GM23338 (cell line): ENCODE measurements at regions not wholly inside any gene's neighbourhood (a gene's known extent, or its start where the extent isn't known, plus 50 kb on each side); places are given as distances from the start of the nearest gene placed in this dataset.

Experiments used
- ATAC-seq: fragments of 200-7000 bp; cut with Tn5 transposase; 3 replicates; pipeline ENCODE4 v1.9.1; 2020
- DNase-seq: peaks from one replicate; pipeline ENCODE4 v3.0.0-alpha.2; 2015; ENCODE audit warnings: low spot score
- H2AFZ ChIP-seq: fragments of 200-600 bp; sonication (generic); 2 replicates; pipeline ENCODE4 v1.8.0; 2016; ENCODE audit warnings: antibody characterized with exemption, mild to moderate bottlenecking, moderate library complexity
- H3F3A ChIP-seq: fragments of 200-600 bp; sonication (generic); replicated peaks from 2 replicates; pipeline ENCODE4 v1.8.0; 2017; ENCODE audit warnings: antibody characterized with exemption, mixed run types, low read depth
- H3K27ac ChIP-seq: fragments of 200-600 bp; sonication (generic); 2 replicates; pipeline ENCODE4 v1.6.1; 2016; ENCODE audit warnings: low read depth
- H3K27me3 ChIP-seq: fragments of 200-600 bp; sonication (generic); 2 replicates; pipeline ENCODE4 v1.8.0; 2016; ENCODE audit warnings: mild to moderate bottlenecking, mixed run types, moderate library complexity; ENCODE audit not compliant: insufficient read depth
- H3K36me3 ChIP-seq: fragments of 200-600 bp; sonication (generic); 2 replicates; pipeline ENCODE4 v1.8.0; 2016; ENCODE audit warnings: mild to moderate bottlenecking; ENCODE audit not compliant: insufficient read depth
- H3K4me1 ChIP-seq: fragments of 200-600 bp; sonication (generic); 2 replicates; pipeline ENCODE4 v1.8.0; 2016; ENCODE audit warnings: mild to moderate bottlenecking, moderate library complexity; ENCODE audit not compliant: insufficient read depth
- H3K4me2 ChIP-seq: fragments of 200-600 bp; sonication (generic); 2 replicates; pipeline ENCODE4 v1.7.1; 2017; ENCODE audit warnings: mixed run types
- H3K4me3 ChIP-seq: fragments of 200-600 bp; sonication (generic); 2 replicates; pipeline ENCODE4 v1.6.1; 2016; ENCODE audit warnings: mixed run types
- H3K79me2 ChIP-seq: fragments of 200-600 bp; sonication (generic); replicated peaks from 2 replicates; pipeline ENCODE4 v1.8.0; 2017; ENCODE audit warnings: mild to moderate bottlenecking; ENCODE audit not compliant: insufficient read depth
- H3K9me2 ChIP-seq: fragments of 200-600 bp; sonication (generic); 2 replicates; pipeline ENCODE4 v1.8.0; 2017; ENCODE audit not compliant: insufficient read depth
- H4K20me1 ChIP-seq: fragments of 200-600 bp; sonication (generic); replicated peaks from 2 replicates; pipeline ENCODE4 v1.8.0; 2017; ENCODE audit warnings: mild to moderate bottlenecking; ENCODE audit not compliant: insufficient read depth
- H3K27ac Mint-ChIP-seq: 2 replicates; pipeline ENCODE4 v1.8.0; 2020; ENCODE audit warnings: inconsistent platforms, mild to moderate bottlenecking, moderate library complexity, mixed read lengths
- H3K27me3 Mint-ChIP-seq: 3 replicates; pipeline ENCODE4 v1.8.0; 2022; ENCODE audit warnings: low read depth, mild to moderate bottlenecking, moderate library complexity, mixed read lengths, inconsistent platforms; ENCODE audit not compliant: insufficient read depth, poor library complexity
- H3K36me3 Mint-ChIP-seq: 3 replicates; pipeline ENCODE4 v1.8.0; 2021; ENCODE audit warnings: low read depth, mild to moderate bottlenecking, inconsistent platforms, moderate library complexity, mixed read lengths
- H3K4me1 Mint-ChIP-seq: 3 replicates; pipeline ENCODE4 v1.8.0; 2020; ENCODE audit warnings: mild to moderate bottlenecking, inconsistent platforms, mixed read lengths
- H3K4me3 Mint-ChIP-seq: 3 replicates; pipeline ENCODE4 v1.8.0; 2021; ENCODE audit warnings: moderate library complexity, mild to moderate bottlenecking, inconsistent platforms, mixed read lengths
- H3K9me3 Mint-ChIP-seq: 3 replicates; pipeline ENCODE4 v1.8.0; 2020; ENCODE audit warnings: moderate library complexity, mild to moderate bottlenecking, inconsistent platforms, mixed read lengths
- CREB1 ChIP-seq: fragments of 250-450 bp; sonication (Bioruptor Pico); IDR thresholded peaks from 2 replicates; pipeline ENCODE4 v1.5.0; 2020; ENCODE audit warnings: low read depth, mild to moderate bottlenecking, moderate library complexity
- EZH2 ChIP-seq: fragments of 200-600 bp; sonication (generic); IDR thresholded peaks from one replicate; pipeline ENCODE4 v1.8.0; 2017; ENCODE audit warnings: antibody characterized with exemption, mild to moderate bottlenecking, low read depth; ENCODE audit not compliant: unreplicated experiment
- EZH2phosphoT487 ChIP-seq: fragments of 200-600 bp; sonication (generic); IDR thresholded peaks from one replicate; pipeline ENCODE4 v1.8.1; 2018; ENCODE audit warnings: antibody characterized with exemption; ENCODE audit not compliant: unreplicated experiment
- JUNB ChIP-seq: IDR thresholded peaks from one replicate; pipeline ENCODE4 v1.6.1; 2016; ENCODE audit warnings: antibody characterized with exemption; ENCODE audit not compliant: unreplicated experiment
- NANOG ChIP-seq: IDR thresholded peaks from 2 replicates; pipeline ENCODE4 v1.6.1; 2016; ENCODE audit warnings: antibody characterized with exemption, borderline replicate concordance
- POLR2AphosphoS5 ChIP-seq: IDR thresholded peaks from 2 replicates; pipeline ENCODE4 v1.6.1; 2016; ENCODE audit warnings: antibody characterized with exemption, low read depth
- STAT1 ChIP-seq: IDR thresholded peaks from one replicate; pipeline ENCODE4 v1.6.1; 2016; ENCODE audit warnings: antibody characterized with exemption; ENCODE audit not compliant: unreplicated experiment
- ZNF114 ChIP-seq: fragments of 250-450 bp; sonication (Bioruptor Pico); IDR thresholded peaks from 2 replicates; pipeline ENCODE4 v1.5.0; 2020; ENCODE audit warnings: mild to moderate bottlenecking, moderate library complexity
- ZNF331 ChIP-seq: fragments of 250-450 bp; sonication (Bioruptor Pico); IDR thresholded peaks from 2 replicates; pipeline ENCODE4 v1.5.0; 2020; ENCODE audit warnings: low read depth, mild to moderate bottlenecking, moderate library complexity
- TF ChIP-seq, protein P1 (sequence below): IDR thresholded peaks from one replicate; pipeline ENCODE4 v1.6.1; 2018; ENCODE audit warnings: antibody characterized with exemption; ENCODE audit not compliant: unreplicated experiment
- TF ChIP-seq, protein P2 (sequence below): fragments of 250-450 bp; sonication (Bioruptor Pico); IDR thresholded peaks from 2 replicates; pipeline ENCODE4 v1.5.0; 2020; ENCODE audit warnings: mild to moderate bottlenecking, moderate library complexity
- TF ChIP-seq, protein P3 (sequence below), 2 experiments: fragments of 200-600 bp in 1 of 2; sonication (generic) in 1 of 2; conservative IDR thresholded peaks; 2 replicates each; pipeline versions ENCODE4 v1.5.1 to v1.6.1; 2016 to 2017; ENCODE audit warnings: antibody characterized with exemption in 2 of 2, low read depth in 2 of 2, mild to moderate bottlenecking in 2 of 2, moderate library complexity in 1 of 2
- TF ChIP-seq, protein P4 (sequence below): IDR thresholded peaks from 2 replicates; pipeline ENCODE4 v1.6.1; 2016; ENCODE audit warnings: antibody characterized with exemption

DNA sequence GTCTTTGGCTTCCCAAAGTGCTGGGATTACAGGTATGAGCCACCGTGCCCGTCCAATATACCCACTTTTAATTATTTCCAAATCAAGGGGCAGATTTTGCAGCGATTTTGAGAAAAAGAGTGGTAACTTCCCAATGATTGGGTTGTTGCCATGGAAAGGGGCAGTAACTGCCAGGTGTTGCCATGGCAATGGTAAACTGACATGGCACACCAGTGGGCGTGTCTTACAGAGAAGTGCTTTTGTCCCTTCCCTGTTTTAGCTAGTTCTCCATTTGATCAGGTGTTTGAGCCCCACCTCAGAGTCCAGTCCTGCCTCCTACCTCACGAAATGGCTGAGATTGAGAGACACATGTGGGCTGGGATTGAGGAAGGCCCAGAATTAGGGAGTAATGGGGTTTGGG is 86.3 kb upstream of the IER5L start:
- Histone ChIP-seq H3K4me1 (0 out of 2 replicates have a peak, but pooled peaks cover 4% of the 10 kb centered on the region), H3K79me2 (no peaks in the 10 kb centered on the region), H3K36me3 (no peaks in the 10 kb centered on the region), H2AFZ (no peak overlapping the region), H3K27me3 (peaks cover 13% of the 10 kb centered on the region), H3K4me3 (no peak overlapping the region), H3F3A (no peaks in the 10 kb centered on the region), H3K27ac (no peak overlapping the region), H4K20me1 (no peaks in the 10 kb centered on the region), H3K4me2 (no peak overlapping the region), H3K9me2 (no peaks in the 10 kb centered on the region)
- no peak overlapping the region for H3K27ac Mint-ChIP-seq
- peaks cover 13% of the 10 kb centered on the region for H3K4me1 Mint-ChIP-seq
- H3K36me3 Mint-ChIP-seq = peaks cover 3% of the 10 kb centered on the region; the same call in 1 of the 3 replicates
- H3K9me3 Mint-ChIP-seq = peaks cover 8% of the 10 kb centered on the region; the same call in 2 of the 3 replicates
- H3K27me3 Mint-ChIP-seq = peaks cover 30% of the 10 kb centered on the region
- TF ChIP-seq POLR2AphosphoS5 = no peak
- TF ChIP-seq JUNB = no peak
- TF ChIP-seq NANOG = no peak
- no peak for TF ChIP-seq ZNF331 (CRISPR knock-in tag)
- no peak for TF ChIP-seq ZNF114 (CRISPR knock-in tag)
- no peak for TF ChIP-seq EZH2phosphoT487
- TF ChIP-seq EZH2 = no peak
- TF ChIP-seq, protein P1, sequence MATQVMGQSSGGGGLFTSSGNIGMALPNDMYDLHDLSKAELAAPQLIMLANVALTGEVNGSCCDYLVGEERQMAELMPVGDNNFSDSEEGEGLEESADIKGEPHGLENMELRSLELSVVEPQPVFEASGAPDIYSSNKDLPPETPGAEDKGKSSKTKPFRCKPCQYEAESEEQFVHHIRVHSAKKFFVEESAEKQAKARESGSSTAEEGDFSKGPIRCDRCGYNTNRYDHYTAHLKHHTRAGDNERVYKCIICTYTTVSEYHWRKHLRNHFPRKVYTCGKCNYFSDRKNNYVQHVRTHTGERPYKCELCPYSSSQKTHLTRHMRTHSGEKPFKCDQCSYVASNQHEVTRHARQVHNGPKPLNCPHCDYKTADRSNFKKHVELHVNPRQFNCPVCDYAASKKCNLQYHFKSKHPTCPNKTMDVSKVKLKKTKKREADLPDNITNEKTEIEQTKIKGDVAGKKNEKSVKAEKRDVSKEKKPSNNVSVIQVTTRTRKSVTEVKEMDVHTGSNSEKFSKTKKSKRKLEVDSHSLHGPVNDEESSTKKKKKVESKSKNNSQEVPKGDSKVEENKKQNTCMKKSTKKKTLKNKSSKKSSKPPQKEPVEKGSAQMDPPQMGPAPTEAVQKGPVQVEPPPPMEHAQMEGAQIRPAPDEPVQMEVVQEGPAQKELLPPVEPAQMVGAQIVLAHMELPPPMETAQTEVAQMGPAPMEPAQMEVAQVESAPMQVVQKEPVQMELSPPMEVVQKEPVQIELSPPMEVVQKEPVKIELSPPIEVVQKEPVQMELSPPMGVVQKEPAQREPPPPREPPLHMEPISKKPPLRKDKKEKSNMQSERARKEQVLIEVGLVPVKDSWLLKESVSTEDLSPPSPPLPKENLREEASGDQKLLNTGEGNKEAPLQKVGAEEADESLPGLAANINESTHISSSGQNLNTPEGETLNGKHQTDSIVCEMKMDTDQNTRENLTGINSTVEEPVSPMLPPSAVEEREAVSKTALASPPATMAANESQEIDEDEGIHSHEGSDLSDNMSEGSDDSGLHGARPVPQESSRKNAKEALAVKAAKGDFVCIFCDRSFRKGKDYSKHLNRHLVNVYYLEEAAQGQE = no peak
- TF ChIP-seq, protein P2, sequence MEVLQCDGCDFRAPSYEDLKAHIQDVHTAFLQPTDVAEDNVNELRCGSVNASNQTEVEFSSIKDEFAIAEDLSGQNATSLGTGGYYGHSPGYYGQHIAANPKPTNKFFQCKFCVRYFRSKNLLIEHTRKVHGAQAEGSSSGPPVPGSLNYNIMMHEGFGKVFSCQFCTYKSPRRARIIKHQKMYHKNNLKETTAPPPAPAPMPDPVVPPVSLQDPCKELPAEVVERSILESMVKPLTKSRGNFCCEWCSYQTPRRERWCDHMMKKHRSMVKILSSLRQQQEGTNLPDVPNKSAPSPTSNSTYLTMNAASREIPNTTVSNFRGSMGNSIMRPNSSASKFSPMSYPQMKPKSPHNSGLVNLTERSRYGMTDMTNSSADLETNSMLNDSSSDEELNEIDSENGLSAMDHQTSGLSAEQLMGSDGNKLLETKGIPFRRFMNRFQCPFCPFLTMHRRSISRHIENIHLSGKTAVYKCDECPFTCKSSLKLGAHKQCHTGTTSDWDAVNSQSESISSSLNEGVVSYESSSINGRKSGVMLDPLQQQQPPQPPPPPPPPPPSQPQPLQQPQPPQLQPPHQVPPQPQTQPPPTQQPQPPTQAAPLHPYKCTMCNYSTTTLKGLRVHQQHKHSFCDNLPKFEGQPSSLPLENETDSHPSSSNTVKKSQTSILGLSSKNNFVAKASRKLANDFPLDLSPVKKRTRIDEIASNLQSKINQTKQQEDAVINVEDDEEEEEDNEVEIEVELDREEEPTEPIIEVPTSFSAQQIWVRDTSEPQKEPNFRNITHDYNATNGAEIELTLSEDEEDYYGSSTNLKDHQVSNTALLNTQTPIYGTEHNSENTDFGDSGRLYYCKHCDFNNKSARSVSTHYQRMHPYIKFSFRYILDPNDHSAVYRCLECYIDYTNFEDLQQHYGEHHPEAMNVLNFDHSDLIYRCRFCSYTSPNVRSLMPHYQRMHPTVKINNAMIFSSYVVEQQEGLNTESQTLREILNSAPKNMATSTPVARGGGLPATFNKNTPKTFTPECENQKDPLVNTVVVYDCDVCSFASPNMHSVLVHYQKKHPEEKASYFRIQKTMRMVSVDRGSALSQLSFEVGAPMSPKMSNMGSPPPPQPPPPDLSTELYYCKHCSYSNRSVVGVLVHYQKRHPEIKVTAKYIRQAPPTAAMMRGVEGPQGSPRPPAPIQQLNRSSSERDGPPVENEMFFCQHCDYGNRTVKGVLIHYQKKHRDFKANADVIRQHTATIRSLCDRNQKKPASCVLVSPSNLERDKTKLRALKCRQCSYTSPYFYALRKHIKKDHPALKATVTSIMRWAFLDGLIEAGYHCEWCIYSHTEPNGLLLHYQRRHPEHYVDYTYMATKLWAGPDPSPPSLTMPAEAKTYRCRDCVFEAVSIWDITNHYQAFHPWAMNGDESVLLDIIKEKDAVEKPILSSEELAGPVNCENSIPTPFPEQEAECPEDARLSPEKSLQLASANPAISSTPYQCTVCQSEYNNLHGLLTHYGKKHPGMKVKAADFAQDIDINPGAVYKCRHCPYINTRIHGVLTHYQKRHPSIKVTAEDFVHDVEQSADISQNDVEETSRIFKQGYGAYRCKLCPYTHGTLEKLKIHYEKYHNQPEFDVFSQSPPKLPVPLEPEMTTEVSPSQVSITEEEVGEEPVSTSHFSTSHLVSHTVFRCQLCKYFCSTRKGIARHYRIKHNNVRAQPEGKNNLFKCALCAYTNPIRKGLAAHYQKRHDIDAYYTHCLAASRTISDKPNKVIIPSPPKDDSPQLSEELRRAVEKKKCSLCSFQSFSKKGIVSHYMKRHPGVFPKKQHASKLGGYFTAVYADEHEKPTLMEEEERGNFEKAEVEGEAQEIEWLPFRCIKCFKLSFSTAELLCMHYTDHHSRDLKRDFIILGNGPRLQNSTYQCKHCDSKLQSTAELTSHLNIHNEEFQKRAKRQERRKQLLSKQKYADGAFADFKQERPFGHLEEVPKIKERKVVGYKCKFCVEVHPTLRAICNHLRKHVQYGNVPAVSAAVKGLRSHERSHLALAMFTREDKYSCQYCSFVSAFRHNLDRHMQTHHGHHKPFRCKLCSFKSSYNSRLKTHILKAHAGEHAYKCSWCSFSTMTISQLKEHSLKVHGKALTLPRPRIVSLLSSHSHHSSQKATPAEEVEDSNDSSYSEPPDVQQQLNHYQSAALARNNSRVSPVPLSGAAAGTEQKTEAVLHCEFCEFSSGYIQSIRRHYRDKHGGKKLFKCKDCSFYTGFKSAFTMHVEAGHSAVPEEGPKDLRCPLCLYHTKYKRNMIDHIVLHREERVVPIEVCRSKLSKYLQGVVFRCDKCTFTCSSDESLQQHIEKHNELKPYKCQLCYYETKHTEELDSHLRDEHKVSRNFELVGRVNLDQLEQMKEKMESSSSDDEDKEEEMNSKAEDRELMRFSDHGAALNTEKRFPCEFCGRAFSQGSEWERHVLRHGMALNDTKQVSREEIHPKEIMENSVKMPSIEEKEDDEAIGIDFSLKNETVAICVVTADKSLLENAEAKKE (CRISPR knock-in tag) = no peak
- TF ChIP-seq, protein P3, sequence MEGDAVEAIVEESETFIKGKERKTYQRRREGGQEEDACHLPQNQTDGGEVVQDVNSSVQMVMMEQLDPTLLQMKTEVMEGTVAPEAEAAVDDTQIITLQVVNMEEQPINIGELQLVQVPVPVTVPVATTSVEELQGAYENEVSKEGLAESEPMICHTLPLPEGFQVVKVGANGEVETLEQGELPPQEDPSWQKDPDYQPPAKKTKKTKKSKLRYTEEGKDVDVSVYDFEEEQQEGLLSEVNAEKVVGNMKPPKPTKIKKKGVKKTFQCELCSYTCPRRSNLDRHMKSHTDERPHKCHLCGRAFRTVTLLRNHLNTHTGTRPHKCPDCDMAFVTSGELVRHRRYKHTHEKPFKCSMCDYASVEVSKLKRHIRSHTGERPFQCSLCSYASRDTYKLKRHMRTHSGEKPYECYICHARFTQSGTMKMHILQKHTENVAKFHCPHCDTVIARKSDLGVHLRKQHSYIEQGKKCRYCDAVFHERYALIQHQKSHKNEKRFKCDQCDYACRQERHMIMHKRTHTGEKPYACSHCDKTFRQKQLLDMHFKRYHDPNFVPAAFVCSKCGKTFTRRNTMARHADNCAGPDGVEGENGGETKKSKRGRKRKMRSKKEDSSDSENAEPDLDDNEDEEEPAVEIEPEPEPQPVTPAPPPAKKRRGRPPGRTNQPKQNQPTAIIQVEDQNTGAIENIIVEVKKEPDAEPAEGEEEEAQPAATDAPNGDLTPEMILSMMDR (conservative IDR thresholded peaks at IDR 0.05; ENCODE audit: low read depth in 2 of 2) = no peak
- no peak for TF ChIP-seq STAT1
- TF ChIP-seq, protein P4, sequence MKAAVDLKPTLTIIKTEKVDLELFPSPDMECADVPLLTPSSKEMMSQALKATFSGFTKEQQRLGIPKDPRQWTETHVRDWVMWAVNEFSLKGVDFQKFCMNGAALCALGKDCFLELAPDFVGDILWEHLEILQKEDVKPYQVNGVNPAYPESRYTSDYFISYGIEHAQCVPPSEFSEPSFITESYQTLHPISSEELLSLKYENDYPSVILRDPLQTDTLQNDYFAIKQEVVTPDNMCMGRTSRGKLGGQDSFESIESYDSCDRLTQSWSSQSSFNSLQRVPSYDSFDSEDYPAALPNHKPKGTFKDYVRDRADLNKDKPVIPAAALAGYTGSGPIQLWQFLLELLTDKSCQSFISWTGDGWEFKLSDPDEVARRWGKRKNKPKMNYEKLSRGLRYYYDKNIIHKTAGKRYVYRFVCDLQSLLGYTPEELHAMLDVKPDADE = no peak
- no peak for TF ChIP-seq CREB1
- no peak overlapping the region for H3K4me3 Mint-ChIP-seq
- DNase-seq = no peak
- ATAC-seq = no peak
